Endothelial cell of umbilical vein (primary cell): ENCODE measurements at regions not wholly inside any gene's neighbourhood (a gene's known extent, or its start where the extent isn't known, plus 50 kb on each side); places are given as distances from the start of the nearest gene placed in this dataset.

Source experiments
- BruUV-seq: library from RNA; stranded (reverse); fragments of 400-500 nt; replicated peaks from 2 replicates; lab custom pipeline; 2021; lab: Mats Ljungman, UMichigan
- CTCF ChIA-PET: fragments of 300-600, 350-600 bp; sonication (Branson Sonifier 250); formaldehyde crosslinking; loops from one replicate; lab custom pipeline; 2021; ENCODE audit warnings: antibody characterized with exemption, inconsistent platforms; lab: Charles Lee
- POLR2A ChIA-PET: fragments of 300-600, 350-600 bp; sonication (Branson Sonifier 250); formaldehyde crosslinking; loops from one replicate; lab custom pipeline; 2021; ENCODE audit warnings: antibody characterized with exemption, inconsistent platforms; lab: Charles Lee
- DNase-seq: peaks from one replicate; pipeline ENCODE4 v3.0.0-alpha.2; 2011; ENCODE audit warnings: low read depth, low spot score
- FAIRE-seq: peaks from 2 replicates; lab custom pipeline; 2011; peaks lifted over from hg19 to GRCh38; lab: Jason Lieb, UNC
- H2AFZ ChIP-seq: 2 replicates; pipeline ENCODE4 v1.6.0; 2012; ENCODE audit warnings: low read depth, low read length, control low read depth, inconsistent platforms
- H3K27ac ChIP-seq: 2 replicates; pipeline ENCODE4 v1.5.1; 2011; ENCODE audit warnings: low read depth, mild to moderate bottlenecking, control low read depth, low read length, moderate library complexity; ENCODE audit not compliant: insufficient read depth
- H3K27me3 ChIP-seq, 2 experiments: 2 replicates each; pipeline versions ENCODE4 v1.6.0 to v1.6.1; 2011; ENCODE audit warnings: low read length in 2 of 2, mixed read lengths in 1 of 2; ENCODE audit not compliant: control insufficient read depth in 2 of 2, insufficient read depth in 2 of 2
- H3K36me3 ChIP-seq, 2 experiments: 2 replicates in 1 of 2; 3 replicates in 1 of 2; pipeline ENCODE4 v1.5.1; 2011; ENCODE audit warnings: low read length in 2 of 2, mild to moderate bottlenecking in 1 of 2, moderate library complexity in 1 of 2; ENCODE audit not compliant: control insufficient read depth in 2 of 2, insufficient read depth in 2 of 2; ENCODE audit errors: extremely low read depth in 1 of 2
- H3K4me1 ChIP-seq: 3 replicates; pipeline ENCODE4 v1.5.1; 2011; ENCODE audit warnings: mild to moderate bottlenecking, low read length; ENCODE audit not compliant: control insufficient read depth, insufficient read depth; ENCODE audit errors: extremely low read depth
- H3K4me2 ChIP-seq: 2 replicates; pipeline ENCODE4 v1.6.1; 2011; ENCODE audit warnings: low read length, control low read depth, mixed read lengths; ENCODE audit not compliant: insufficient read depth
- H3K4me3 ChIP-seq, 3 experiments: fragments of 200-600 bp in 1 of 3; sonication (generic), shearing (Covaris generic) in 1 of 3; replicated peaks in 1 of 3; 2 replicates each; pipeline ENCODE4 v1.5.1; 2011 to 2016; ENCODE audit warnings: control low read depth in 3 of 3, low read length in 3 of 3, mild to moderate bottlenecking in 2 of 3, inconsistent platforms in 1 of 3, low read depth in 1 of 3, moderate library complexity in 1 of 3; ENCODE audit not compliant: insufficient read depth in 1 of 3
- H3K79me2 ChIP-seq: 2 replicates; pipeline ENCODE4 v1.6.0; 2012; ENCODE audit warnings: low read length, inconsistent platforms; ENCODE audit not compliant: control insufficient read depth, insufficient read depth
- H3K9ac ChIP-seq: replicated peaks from 2 replicates; pipeline ENCODE3; 2011; ENCODE audit warnings: low read length, control low read depth; ENCODE audit not compliant: insufficient read depth; ENCODE audit errors: extremely low read depth
- H3K9me1 ChIP-seq: replicated peaks from 3 replicates; pipeline ENCODE4 v1.6.0; 2011; ENCODE audit warnings: mild to moderate bottlenecking, low read length; ENCODE audit not compliant: control insufficient read depth, insufficient read depth; ENCODE audit errors: extremely low read depth
- H3K9me3 ChIP-seq: replicated peaks from 2 replicates; pipeline ENCODE4 v1.5.1; 2012; ENCODE audit warnings: low read length, inconsistent platforms; ENCODE audit not compliant: control insufficient read depth, insufficient read depth
- H4K20me1 ChIP-seq: replicated peaks from 2 replicates; pipeline ENCODE3; 2011; ENCODE audit warnings: mild to moderate bottlenecking, low read length; ENCODE audit not compliant: control insufficient read depth, insufficient read depth; ENCODE audit errors: extremely low read depth
- CTCF ChIP-seq, 2 donors: IDR thresholded peaks; 1 replicate in 1 of 2; 2 replicates in 1 of 2; pipeline ENCODE4 v1.5.1; 2011; ENCODE audit warnings: low read length in 2 of 2, mild to moderate bottlenecking in 2 of 2, moderate library complexity in 2 of 2, control low read depth in 1 of 2, inconsistent platforms in 1 of 2, low read depth in 1 of 2; ENCODE audit not compliant: insufficient read depth in 1 of 2; ENCODE audit errors: extremely low read depth in 1 of 2
- EZH2 ChIP-seq: IDR thresholded peaks from 2 replicates; pipeline ENCODE4 v1.6.1; 2012; ENCODE audit warnings: borderline replicate concordance, low read depth, mild to moderate bottlenecking, moderate library complexity, low read length, inconsistent platforms; ENCODE audit not compliant: severe bottlenecking
- FOS ChIP-seq: IDR thresholded peaks from 2 replicates; pipeline ENCODE4 v1.6.1; 2011; ENCODE audit warnings: mild to moderate bottlenecking, low read length, moderate library complexity, borderline replicate concordance; ENCODE audit not compliant: insufficient read depth
- GATA2 ChIP-seq: IDR thresholded peaks from 2 replicates; pipeline ENCODE4 v1.7.0; 2011; ENCODE audit warnings: low read depth, mild to moderate bottlenecking, moderate library complexity, mixed read lengths, low read length; ENCODE audit not compliant: insufficient read length, insufficient read depth
- JUN ChIP-seq: IDR thresholded peaks from 2 replicates; pipeline ENCODE4 v1.6.1; 2011; ENCODE audit warnings: borderline replicate concordance, low read depth; ENCODE audit not compliant: insufficient read length, insufficient read depth
- MAX ChIP-seq: IDR thresholded peaks from 2 replicates; pipeline ENCODE4 v1.6.1; 2011; ENCODE audit not compliant: insufficient read depth, insufficient read length
- MYC ChIP-seq: IDR thresholded peaks from one replicate; pipeline ENCODE4 v1.6.1; 2011; ENCODE audit warnings: mild to moderate bottlenecking, low read depth, low read length
- POLR2A ChIP-seq: IDR thresholded peaks from 2 replicates; pipeline ENCODE4 v1.6.1; 2012; ENCODE audit warnings: low read depth, mild to moderate bottlenecking, control low read depth, low read length
- POLR2AphosphoS5 ChIP-seq: IDR thresholded peaks from 2 replicates; pipeline ENCODE4 v1.6.1; 2012; ENCODE audit warnings: low read depth, mild to moderate bottlenecking, control low read depth, low read length, moderate library complexity; ENCODE audit not compliant: insufficient read depth
- dilution Hi-C: fragments of 300-500 bp; cut with MboI; formaldehyde crosslinking; loops from one replicate; pipeline ENCODE4 v1.15.0; 2019; ENCODE audit warnings: low sequenced_read_pairs; ENCODE audit not compliant: extremely low pct_ligation_motif_present
- intact Hi-C: fragments of 100-400 bp; cut with micrococcal nuclease; formaldehyde crosslinking; loops from one replicate; pipeline ENCODE4 v1.10.0; 2022

- H3K27me3 ChIP-seq = no peaks in the 10 kb centered on the region
- no peaks in the 10 kb centered on the region for H3K4me1 ChIP-seq
- no peaks in the 10 kb centered on the region for H3K9me3 ChIP-seq
- no peaks in the 10 kb centered on the region for H3K79me2 ChIP-seq
- H4K20me1 ChIP-seq = no peaks in the 10 kb centered on the region
- no peaks in the 10 kb centered on the region for H3K36me3 ChIP-seq
- H3K9ac ChIP-seq = no peak overlapping the region
- dilution Hi-C loops = no loop called here
- no peak overlapping the region for H3K4me3 ChIP-seq
- BruUV-seq = no TSS peak
- ChIA-PET POLR2A (no interaction called here), CTCF (no interaction called here)
- no peak overlapping the region for H3K4me2 ChIP-seq
- intact Hi-C loops = no loop called here
- no peaks in the 10 kb centered on the region for H3K9me1 ChIP-seq
- FAIRE-seq = no peak
- no peak for TF ChIP-seq EZH2
- TF ChIP-seq JUN = no peak
- no peak for TF ChIP-seq POLR2AphosphoS5
- TF ChIP-seq MYC = no peak
- no peak for TF ChIP-seq CTCF (IDR thresholded peaks at IDR 0.05; ENCODE audit: extremely low read depth in 1 of 2, insufficient read depth in 1 of 2, low read depth in 1 of 2, low read length in 2 of 2)
- no peak for TF ChIP-seq FOS
- TF ChIP-seq GATA2 = no peak
- no peak for TF ChIP-seq MAX
- no peak for TF ChIP-seq POLR2A
- DNase-seq = no peak
- H3K27ac ChIP-seq = no peak overlapping the region
- no peak overlapping the region for H2AFZ ChIP-seq
Measured at GRCh38 chr20:11700831-11701230, 216.9 kb upstream of the BTBD3 start.
